SK-N-SH treated with all-trans-retinoic acid at 6 μM for 48 hours (cell line): ENCODE measurements at regions not wholly inside any gene's neighbourhood (a gene's known extent, or its start where the extent isn't known, plus 50 kb on each side); places are given as distances from the start of the nearest gene placed in this dataset.

Source experiments
- ARNTL ChIP-seq: fragments of 450-650 bp; formaldehyde crosslinking; IDR thresholded peaks from 2 replicates; pipeline ENCODE4 v1.5.0; 2020; ENCODE audit warnings: low read depth, mild to moderate bottlenecking, moderate library complexity, borderline replicate concordance
- BACH2 ChIP-seq: fragments of 250-450 bp; sonication (Bioruptor Pico); IDR thresholded peaks from 2 replicates; pipeline ENCODE4 v1.9.0; 2021; ENCODE audit warnings: mild to moderate bottlenecking, borderline replicate concordance
- CSDC2 ChIP-seq: fragments of 250-450 bp; sonication (Bioruptor Pico); IDR thresholded peaks from 2 replicates; pipeline ENCODE4 v1.5.0; 2020; ENCODE audit warnings: mild to moderate bottlenecking, moderate library complexity
- CSRNP3 ChIP-seq: fragments of 250-450 bp; sonication (Bioruptor Pico); IDR thresholded peaks from 2 replicates; pipeline ENCODE4 v1.5.1; 2021; ENCODE audit warnings: mild to moderate bottlenecking, moderate library complexity
- ESRRG ChIP-seq: fragments of 250-450 bp; sonication (Bioruptor Pico); IDR thresholded peaks from 2 replicates; pipeline ENCODE4 v1.6.1; 2021; ENCODE audit warnings: mild to moderate bottlenecking
- PATZ1 ChIP-seq: fragments of 250-450 bp; sonication (Bioruptor Pico); IDR thresholded peaks from 2 replicates; pipeline ENCODE4 v1.8.0; 2020; ENCODE audit warnings: mild to moderate bottlenecking, moderate library complexity, borderline replicate concordance
- RARB ChIP-seq: fragments of 250-450 bp; sonication (Bioruptor Pico); IDR thresholded peaks from 2 replicates; pipeline ENCODE4 v1.8.0; 2021; ENCODE audit warnings: mild to moderate bottlenecking, moderate library complexity
- TOX ChIP-seq: fragments of 250-450 bp; sonication (Bioruptor Pico); IDR thresholded peaks from 2 replicates; pipeline ENCODE4 v1.8.0; 2021; ENCODE audit warnings: mild to moderate bottlenecking, moderate library complexity, borderline replicate concordance
- TSHZ2 ChIP-seq: fragments of 250-450 bp; sonication (Bioruptor Pico); IDR thresholded peaks from 2 replicates; pipeline ENCODE4 v1.5.0; 2020; ENCODE audit warnings: mild to moderate bottlenecking, moderate library complexity
- ZC3H10 ChIP-seq: fragments of 250-450 bp; sonication (Bioruptor Pico); IDR thresholded peaks from 2 replicates; pipeline ENCODE4 v1.5.1; 2021; ENCODE audit warnings: mild to moderate bottlenecking, moderate library complexity
- ZFP3 ChIP-seq: fragments of 250-450 bp; sonication (Bioruptor Pico); IDR thresholded peaks from 2 replicates; pipeline ENCODE4 v1.5.0; 2020; ENCODE audit warnings: mild to moderate bottlenecking, moderate library complexity
- ZNF565 ChIP-seq: fragments of 450-650 bp; formaldehyde crosslinking; conservative IDR thresholded peaks from 2 replicates; pipeline ENCODE4 v1.5.0; 2020; ENCODE audit warnings: low read depth, mild to moderate bottlenecking, moderate library complexity
- ZNF70 ChIP-seq: fragments of 450-650 bp; formaldehyde crosslinking; IDR thresholded peaks from 2 replicates; pipeline ENCODE4 v1.5.0; 2020; ENCODE audit warnings: mild to moderate bottlenecking, moderate library complexity
- ZNF8 ChIP-seq: fragments of 450-650 bp; formaldehyde crosslinking; IDR thresholded peaks from 2 replicates; pipeline ENCODE4 v1.5.0; 2020; ENCODE audit warnings: mild to moderate bottlenecking, moderate library complexity

- TF ChIP-seq CSDC2, result no peak
- TF ChIP-seq PATZ1, result no peak
- no peak for TF ChIP-seq ZNF70 (CRISPR knock-in tag)
- TF ChIP-seq ARNTL (CRISPR knock-in tag), result no peak
- no peak for TF ChIP-seq ZC3H10 (CRISPR knock-in tag)
- no peak for TF ChIP-seq ZNF8 (CRISPR knock-in tag)
- no peak for TF ChIP-seq ZFP3 (CRISPR knock-in tag)
- TF ChIP-seq BACH2, result no peak
- no peak for TF ChIP-seq ESRRG
- TF ChIP-seq ZNF565 (CRISPR knock-in tag), result no peak
- no peak for TF ChIP-seq RARB (CRISPR knock-in tag)
- no peak for TF ChIP-seq TOX (CRISPR knock-in tag)
- TF ChIP-seq TSHZ2, result no peak
- TF ChIP-seq CSRNP3 (CRISPR knock-in tag), result no peak
Measured at GRCh38 chr10:90652519-90652918, 205.3 kb downstream of the HTR7 start.
